VCaP (cell line): ENCODE measurements at regions not wholly inside any gene's neighbourhood (a gene's known extent, or its start where the extent isn't known, plus 50 kb on each side); places are given as distances from the start of the nearest gene placed in this dataset.

Experiments
- H3K27ac ChIP-seq: fragments of 450-650 bp; 2 replicates; pipeline ENCODE4 v1.5.1; 2017
- CTCF ChIP-seq: fragments of 450-650 bp; conservative IDR thresholded peaks from 2 replicates; pipeline ENCODE4 v1.5.1; 2017; ENCODE audit warnings: mild to moderate bottlenecking, moderate library complexity

DNA sequence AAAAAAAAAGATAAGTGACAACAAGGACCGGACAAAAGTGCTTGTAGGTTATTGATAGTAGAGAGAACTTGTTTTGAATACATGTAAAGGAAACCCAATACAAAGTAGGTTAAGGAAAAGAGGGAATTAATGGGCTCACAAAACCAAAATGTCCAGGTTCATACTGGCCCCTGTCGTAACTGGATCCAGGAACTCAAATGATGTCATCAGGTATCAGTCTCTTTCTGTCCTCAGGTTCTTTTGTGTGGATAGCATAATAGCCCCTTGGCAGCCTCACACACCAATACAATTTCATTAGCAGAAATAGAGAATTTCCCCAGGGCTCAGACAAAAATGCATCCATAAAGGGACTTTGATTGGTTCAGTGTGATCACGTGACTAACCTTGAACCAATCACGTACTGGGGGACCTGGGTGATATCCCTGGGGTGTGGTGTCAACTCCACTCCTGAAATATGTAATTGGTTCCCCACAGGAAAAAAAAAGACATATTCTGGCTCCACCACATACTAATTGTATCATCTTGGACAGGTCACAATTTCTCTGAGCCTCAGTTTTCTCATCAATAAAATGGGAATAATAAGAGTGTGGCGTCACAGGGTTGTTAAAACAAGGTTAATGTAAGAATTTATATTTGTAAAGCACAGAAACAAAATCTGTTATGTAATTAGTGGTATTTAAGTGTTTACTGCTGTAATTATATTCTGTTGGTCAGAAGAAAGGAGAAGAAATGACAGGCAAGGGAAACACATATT lies 174.8 kb downstream of the PDGFRA start:
- H3K27ac ChIP-seq: no peak overlapping the region
- TF ChIP-seq CTCF: no peak

GRCh38 chr4:54409270-54409817 lies 180.3 kb downstream of the PDGFRA start:
- peak overlapping the region; percentile 40 for H3K27ac ChIP-seq

DNA sequence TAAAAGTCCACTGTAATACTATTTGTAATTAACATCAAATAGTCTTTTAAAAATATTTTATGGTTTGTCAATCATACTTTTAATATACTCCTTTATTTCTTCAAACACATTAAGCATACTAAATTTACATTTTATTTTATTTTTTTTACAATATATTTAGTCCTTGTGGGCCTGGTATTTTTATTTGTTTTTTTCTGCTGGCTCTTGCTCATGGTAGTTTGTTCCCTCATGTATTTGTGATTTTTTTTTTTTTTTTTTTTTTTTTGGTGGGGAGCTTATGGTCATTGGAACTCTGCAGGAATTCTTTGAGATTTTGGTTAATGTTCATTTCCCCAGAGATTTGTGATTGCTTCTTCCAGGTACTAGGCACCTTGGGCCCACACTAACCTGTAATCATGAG lies 185.5 kb downstream of the PDGFRA start:
- TF ChIP-seq CTCF: no peak

DNA sequence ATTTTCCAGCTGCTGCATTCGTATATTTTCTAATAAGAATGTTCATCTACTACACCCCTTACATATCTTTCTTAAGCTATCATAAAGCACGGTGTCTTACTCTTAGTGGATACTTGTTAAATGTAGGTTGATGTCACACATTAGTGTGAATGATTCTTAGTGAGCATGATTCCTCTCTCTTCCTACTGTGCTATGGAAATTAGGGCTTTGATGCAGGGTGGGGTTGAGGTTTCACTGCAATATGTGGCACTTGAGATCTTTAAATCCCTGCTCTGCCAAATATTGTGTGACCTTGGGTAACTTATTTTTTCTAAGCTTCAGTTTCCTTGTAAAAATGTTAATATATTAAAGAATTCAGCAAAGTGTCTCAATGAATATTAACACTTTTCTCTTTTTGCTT lies 188.4 kb downstream of the PDGFRA start:
- H3K27ac ChIP-seq: no peak overlapping the region
- TF ChIP-seq CTCF: no peak

More for the DNA sequence above, 185.5 kb downstream of the PDGFRA start:
- H3K27ac ChIP-seq: no peak overlapping the region

GRCh38 chr4:54418468-54418867 lies 189.4 kb downstream of the PDGFRA start:
- TF ChIP-seq CTCF: no peak
- no peak overlapping the region for H3K27ac ChIP-seq

DNA sequence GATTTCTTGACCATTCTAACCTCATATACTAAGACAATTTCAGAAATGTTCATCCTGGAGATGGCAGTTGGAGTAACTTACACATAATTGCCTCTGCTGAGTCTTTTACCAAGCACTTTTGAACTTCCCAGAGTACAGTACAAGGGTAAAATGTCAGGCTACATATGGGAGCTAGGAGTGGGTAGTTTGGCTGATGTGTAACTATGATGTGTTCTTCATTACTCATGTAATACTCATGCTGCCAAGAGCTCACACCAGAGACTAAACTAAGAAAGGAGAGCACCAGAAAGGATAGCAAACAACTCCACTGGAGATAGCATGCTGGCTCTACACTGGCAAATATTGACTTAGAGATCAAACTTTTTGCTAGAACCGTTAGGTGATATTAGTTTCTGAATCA lies 194.0 kb downstream of the PDGFRA start:
- no peak for TF ChIP-seq CTCF
- no peak overlapping the region for H3K27ac ChIP-seq

DNA sequence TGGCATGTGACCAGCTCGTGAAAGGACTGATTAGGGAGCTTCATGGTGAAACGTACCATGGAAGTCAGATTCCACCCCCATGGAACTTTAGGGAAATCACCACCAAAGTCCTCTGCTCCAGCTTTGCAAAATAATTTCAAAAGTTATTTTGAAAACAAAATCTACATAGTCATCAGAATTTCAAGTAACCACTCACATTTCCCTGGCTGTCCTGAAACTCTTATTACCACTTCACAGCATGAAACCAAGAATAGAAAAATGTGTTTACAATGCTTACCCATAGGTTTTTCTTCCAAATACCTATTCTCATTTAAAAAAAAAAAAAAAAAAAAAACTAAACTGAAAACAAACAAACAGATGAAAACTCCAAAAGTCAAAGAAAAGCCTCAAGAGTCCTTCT lies 198.7 kb downstream of the PDGFRA start:
- H3K27ac ChIP-seq: no peak overlapping the region
- no peak for TF ChIP-seq CTCF

DNA sequence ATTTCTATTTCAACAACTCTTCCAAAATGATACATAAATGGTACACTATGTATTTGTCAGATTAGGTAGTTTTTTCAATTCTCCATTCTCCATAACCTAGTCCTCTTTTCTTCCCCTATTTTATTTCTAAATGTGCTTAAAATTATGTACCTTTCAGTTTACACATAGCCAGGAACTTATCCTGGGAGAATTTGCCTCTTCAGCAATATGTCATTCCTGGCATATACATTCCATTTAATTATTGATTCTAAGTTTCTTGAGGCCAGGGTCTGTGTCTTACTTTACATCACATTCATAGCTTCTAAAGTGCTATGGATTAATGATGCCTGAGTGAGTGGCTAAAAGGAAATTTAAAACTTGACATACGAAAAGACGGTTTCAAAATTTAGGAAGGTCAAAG lies 199.8 kb downstream of the PDGFRA start:
- TF ChIP-seq CTCF: no peak
- H3K27ac ChIP-seq: no peak overlapping the region
